ENCODE measurements at regions not wholly inside any gene's neighbourhood (a gene's known extent, or its start where the extent isn't known, plus 50 kb on each side); places are given as distances from the start of the nearest gene placed in this dataset.

- no peaks in the 10 kb centered on the region for H3K9me3 ChIP-seq
- peak in 1 of 2 experiments; percentile 21 for DNase-seq (ENCODE audit: low spot score in 2 of 2)
- no peak overlapping the region for H3K4me3 ChIP-seq
- H3K27me3 ChIP-seq (ENCODE audit: low read depth) = no peaks in the 10 kb centered on the region
- H3K36me3 ChIP-seq (replicated peaks) = no peaks in the 10 kb centered on the region
- in situ Hi-C loops (cut with MboI; ENCODE audit: low sequenced_read_pairs) = no loop called here
- no peaks in the 10 kb centered on the region for H3K4me1 ChIP-seq
Observed at GRCh38 chr1:103387898-103388297, 137.6 kb upstream of the RNPC3 start.

- in situ Hi-C loops (cut with MboI; ENCODE audit: low sequenced_read_pairs) = no loop called here
- no peak for DNase-seq (ENCODE audit: low spot score in 2 of 2)
- H3K9me3 ChIP-seq = peaks cover 3% of the 10 kb centered on the region; the same call in 1 of the 2 replicates
- H3K27me3 ChIP-seq (ENCODE audit: low read depth) = no peaks in the 10 kb centered on the region
- H3K4me1 ChIP-seq = no peaks in the 10 kb centered on the region
- no peaks in the 10 kb centered on the region for H3K36me3 ChIP-seq (replicated peaks)
- no peak overlapping the region for H3K4me3 ChIP-seq
Observed at GRCh38 chr1:103373991-103374390, 151.5 kb upstream of the RNPC3 start.

- in situ Hi-C loops (cut with MboI; ENCODE audit: low sequenced_read_pairs) = no loop called here
- Histone ChIP-seq H3K36me3 (replicated peaks) (no peaks in the 10 kb centered on the region), H3K4me1 (no peaks in the 10 kb centered on the region), H3K9me3 (peaks cover 3% of the 10 kb centered on the region; the same call in 1 of the 2 replicates), H3K4me3 (no peak overlapping the region), H3K27me3 (ENCODE audit: low read depth) (no peaks in the 10 kb centered on the region)
- DNase-seq (ENCODE audit: low spot score in 2 of 2) = no peak
Observed at GRCh38 chr1:103372866-103373265, 152.6 kb upstream of the RNPC3 start.

GRCh38 chr1:103371234-103371633, 154.3 kb upstream of the RNPC3 start:
- no peaks in the 10 kb centered on the region for H3K4me1 ChIP-seq
- DNase-seq (ENCODE audit: low spot score in 2 of 2) = no peak
- in situ Hi-C loops (cut with MboI; ENCODE audit: low sequenced_read_pairs) = no loop called here
- H3K9me3 ChIP-seq = no peaks in the 10 kb centered on the region
- no peaks in the 10 kb centered on the region for H3K36me3 ChIP-seq (replicated peaks)
- H3K4me3 ChIP-seq = no peak overlapping the region
- no peaks in the 10 kb centered on the region for H3K27me3 ChIP-seq (ENCODE audit: low read depth)

- H3K4me1 ChIP-seq = no peaks in the 10 kb centered on the region
- DNase-seq (ENCODE audit: low spot score in 2 of 2) = no peak
- no peaks in the 10 kb centered on the region for H3K36me3 ChIP-seq (replicated peaks)
- no peaks in the 10 kb centered on the region for H3K9me3 ChIP-seq
- H3K27me3 ChIP-seq (ENCODE audit: low read depth) = no peaks in the 10 kb centered on the region
- H3K4me3 ChIP-seq = no peak overlapping the region
- in situ Hi-C loops (cut with MboI; ENCODE audit: low sequenced_read_pairs) = no loop called here
Observed at GRCh38 chr1:103367186-103367585, 158.3 kb upstream of the RNPC3 start.

- Histone ChIP-seq H3K4me1 (no peaks in the 10 kb centered on the region), H3K27me3 (ENCODE audit: low read depth) (no peaks in the 10 kb centered on the region), H3K36me3 (replicated peaks) (no peaks in the 10 kb centered on the region), H3K9me3 (no peaks in the 10 kb centered on the region), H3K4me3 (no peak overlapping the region)
- in situ Hi-C loops (cut with MboI; ENCODE audit: low sequenced_read_pairs) = no loop called here
- DNase-seq (ENCODE audit: low spot score in 2 of 2) = no peak
Observed at GRCh38 chr1:103365860-103366569, 159.5 kb upstream of the RNPC3 start.

- H3K9me3 ChIP-seq = no peaks in the 10 kb centered on the region
- no peaks in the 10 kb centered on the region for H3K27me3 ChIP-seq (ENCODE audit: low read depth)
- in situ Hi-C loops (cut with MboI; ENCODE audit: low sequenced_read_pairs) = no loop called here
- no peak overlapping the region for H3K4me3 ChIP-seq
- H3K36me3 ChIP-seq (replicated peaks) = no peaks in the 10 kb centered on the region
- no peaks in the 10 kb centered on the region for H3K4me1 ChIP-seq
- no peak for DNase-seq (ENCODE audit: low spot score in 2 of 2)
Observed at GRCh38 chr1:103363008-103363365, 162.5 kb upstream of the RNPC3 start.

- no peaks in the 10 kb centered on the region for H3K36me3 ChIP-seq (replicated peaks)
- in situ Hi-C loops (cut with MboI; ENCODE audit: low sequenced_read_pairs) = no loop called here
- DNase-seq (ENCODE audit: low spot score in 2 of 2) = no peak
- no peaks in the 10 kb centered on the region for H3K9me3 ChIP-seq
- H3K4me1 ChIP-seq = no peaks in the 10 kb centered on the region
- no peak overlapping the region for H3K4me3 ChIP-seq
- no peaks in the 10 kb centered on the region for H3K27me3 ChIP-seq (ENCODE audit: low read depth)
Observed at GRCh38 chr1:103362348-103363007, 163.0 kb upstream of the RNPC3 start.

- no peaks in the 10 kb centered on the region for H3K4me1 ChIP-seq
- in situ Hi-C loops (cut with MboI; ENCODE audit: low sequenced_read_pairs) = no loop called here
- H3K9me3 ChIP-seq = no peaks in the 10 kb centered on the region
- DNase-seq (ENCODE audit: low spot score in 2 of 2) = no peak
- no peak overlapping the region for H3K4me3 ChIP-seq
- H3K27me3 ChIP-seq (ENCODE audit: low read depth) = no peaks in the 10 kb centered on the region
- no peaks in the 10 kb centered on the region for H3K36me3 ChIP-seq (replicated peaks)
Observed at GRCh38 chr1:103353391-103353790, 172.1 kb upstream of the RNPC3 start.

GRCh38 chr1:103348136-103348535, 177.4 kb upstream of the RNPC3 start:
- no peak for DNase-seq (ENCODE audit: low spot score in 2 of 2)
- Histone ChIP-seq H3K27me3 (ENCODE audit: low read depth) (no peaks in the 10 kb centered on the region), H3K36me3 (replicated peaks) (no peaks in the 10 kb centered on the region), H3K9me3 (no peaks in the 10 kb centered on the region), H3K4me3 (no peak overlapping the region), H3K4me1 (no peaks in the 10 kb centered on the region)
- in situ Hi-C loops (cut with MboI; ENCODE audit: low sequenced_read_pairs) = no loop called here

- Histone ChIP-seq H3K4me3 (no peak overlapping the region), H3K27me3 (ENCODE audit: low read depth) (no peaks in the 10 kb centered on the region), H3K9me3 (no peaks in the 10 kb centered on the region), H3K4me1 (no peaks in the 10 kb centered on the region), H3K36me3 (replicated peaks) (no peaks in the 10 kb centered on the region)
- in situ Hi-C loops (cut with MboI; ENCODE audit: low sequenced_read_pairs) = no loop called here
- no peak for DNase-seq (ENCODE audit: low spot score in 2 of 2)
Observed at GRCh38 chr1:103344930-103345329, 180.6 kb upstream of the RNPC3 start.

- Histone ChIP-seq H3K9me3 (no peaks in the 10 kb centered on the region), H3K4me1 (no peaks in the 10 kb centered on the region), H3K36me3 (replicated peaks) (no peaks in the 10 kb centered on the region), H3K27me3 (ENCODE audit: low read depth) (no peaks in the 10 kb centered on the region), H3K4me3 (no peak overlapping the region)
- in situ Hi-C loops (cut with MboI; ENCODE audit: low sequenced_read_pairs) = no loop called here
- no peak for DNase-seq (ENCODE audit: low spot score in 2 of 2)
Observed at GRCh38 chr1:103341377-103341880, 184.1 kb upstream of the RNPC3 start.

- in situ Hi-C loops (cut with MboI; ENCODE audit: low sequenced_read_pairs) = no loop called here
- no peaks in the 10 kb centered on the region for H3K27me3 ChIP-seq (ENCODE audit: low read depth)
- no peaks in the 10 kb centered on the region for H3K9me3 ChIP-seq
- no peak overlapping the region for H3K4me3 ChIP-seq
- H3K4me1 ChIP-seq = no peaks in the 10 kb centered on the region
- DNase-seq (ENCODE audit: low spot score in 2 of 2) = no peak
- no peaks in the 10 kb centered on the region for H3K36me3 ChIP-seq (replicated peaks)
Observed at GRCh38 chr1:103337779-103338178, 187.7 kb upstream of the RNPC3 start.

GRCh38 chr1:103336408-103336807, 189.1 kb upstream of the RNPC3 start:
- in situ Hi-C loops (cut with MboI; ENCODE audit: low sequenced_read_pairs) = no loop called here
- H3K4me1 ChIP-seq = no peaks in the 10 kb centered on the region
- H3K4me3 ChIP-seq = no peak overlapping the region
- H3K36me3 ChIP-seq (replicated peaks) = no peaks in the 10 kb centered on the region
- no peaks in the 10 kb centered on the region for H3K9me3 ChIP-seq
- H3K27me3 ChIP-seq (ENCODE audit: low read depth) = no peaks in the 10 kb centered on the region
- DNase-seq (ENCODE audit: low spot score in 2 of 2) = no peak

All from HAP-1 (cell line).